ENCODE measurements at regions not wholly inside any gene's neighbourhood (a gene's known extent, or its start where the extent isn't known, plus 50 kb on each side); places are given as distances from the start of the nearest gene placed in this dataset.

DNA sequence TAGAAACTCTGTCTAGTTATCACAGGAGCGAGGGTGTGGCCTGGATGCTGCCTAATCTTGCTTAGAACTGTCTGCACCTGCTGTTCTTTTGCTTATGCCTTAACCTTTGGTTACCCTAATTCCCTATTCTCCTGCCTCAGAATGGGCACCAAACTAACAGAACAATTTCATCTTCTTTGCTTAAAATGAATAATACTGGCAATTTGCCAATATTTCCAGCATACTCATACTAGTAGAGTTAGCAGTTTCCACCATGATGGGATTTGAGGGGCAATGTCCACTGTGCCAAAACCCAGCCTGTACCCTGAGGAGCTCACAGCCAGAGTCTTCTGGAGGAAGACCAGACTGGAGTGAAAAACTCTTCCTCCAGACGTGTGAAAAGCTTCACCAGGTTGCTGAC, 136.4 kb downstream of the RPS29 start:
- TF ChIP-seq, protein P1, sequence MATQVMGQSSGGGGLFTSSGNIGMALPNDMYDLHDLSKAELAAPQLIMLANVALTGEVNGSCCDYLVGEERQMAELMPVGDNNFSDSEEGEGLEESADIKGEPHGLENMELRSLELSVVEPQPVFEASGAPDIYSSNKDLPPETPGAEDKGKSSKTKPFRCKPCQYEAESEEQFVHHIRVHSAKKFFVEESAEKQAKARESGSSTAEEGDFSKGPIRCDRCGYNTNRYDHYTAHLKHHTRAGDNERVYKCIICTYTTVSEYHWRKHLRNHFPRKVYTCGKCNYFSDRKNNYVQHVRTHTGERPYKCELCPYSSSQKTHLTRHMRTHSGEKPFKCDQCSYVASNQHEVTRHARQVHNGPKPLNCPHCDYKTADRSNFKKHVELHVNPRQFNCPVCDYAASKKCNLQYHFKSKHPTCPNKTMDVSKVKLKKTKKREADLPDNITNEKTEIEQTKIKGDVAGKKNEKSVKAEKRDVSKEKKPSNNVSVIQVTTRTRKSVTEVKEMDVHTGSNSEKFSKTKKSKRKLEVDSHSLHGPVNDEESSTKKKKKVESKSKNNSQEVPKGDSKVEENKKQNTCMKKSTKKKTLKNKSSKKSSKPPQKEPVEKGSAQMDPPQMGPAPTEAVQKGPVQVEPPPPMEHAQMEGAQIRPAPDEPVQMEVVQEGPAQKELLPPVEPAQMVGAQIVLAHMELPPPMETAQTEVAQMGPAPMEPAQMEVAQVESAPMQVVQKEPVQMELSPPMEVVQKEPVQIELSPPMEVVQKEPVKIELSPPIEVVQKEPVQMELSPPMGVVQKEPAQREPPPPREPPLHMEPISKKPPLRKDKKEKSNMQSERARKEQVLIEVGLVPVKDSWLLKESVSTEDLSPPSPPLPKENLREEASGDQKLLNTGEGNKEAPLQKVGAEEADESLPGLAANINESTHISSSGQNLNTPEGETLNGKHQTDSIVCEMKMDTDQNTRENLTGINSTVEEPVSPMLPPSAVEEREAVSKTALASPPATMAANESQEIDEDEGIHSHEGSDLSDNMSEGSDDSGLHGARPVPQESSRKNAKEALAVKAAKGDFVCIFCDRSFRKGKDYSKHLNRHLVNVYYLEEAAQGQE (IDR thresholded peaks at IDR 0.05; ENCODE audit: low read depth, low read length) = no peak
- TF ChIP-seq CHD2 (IDR thresholded peaks at IDR 0.05; ENCODE audit: low read length, partially characterized antibody) (no peak), TEAD4 (IDR thresholded peaks at IDR 0.05; ENCODE audit: borderline replicate concordance, insufficient read depth) (no peak), GATA2 (CRISPR knock-in tag; IDR thresholded peaks at IDR 0.05) (no peak), FOSL2 (IDR thresholded peaks at IDR 0.05; ENCODE audit: borderline replicate concordance, low read depth) (no peak), POLR2AphosphoS5 (IDR thresholded peaks at IDR 0.05; ENCODE audit: low read depth, low read length) (no peak), NRF1 (IDR thresholded peaks at IDR 0.05; ENCODE audit: low read depth, low read length) (no peak), SIN3A (IDR thresholded peaks at IDR 0.05; ENCODE audit: borderline replicate concordance, low read depth, low read length) (no peak), NFIC (IDR thresholded peaks at IDR 0.05; ENCODE audit: borderline replicate concordance) (no peak), GABPA (IDR thresholded peaks at IDR 0.05; ENCODE audit: low read depth) (no peak)
- TF ChIP-seq, protein P2, sequence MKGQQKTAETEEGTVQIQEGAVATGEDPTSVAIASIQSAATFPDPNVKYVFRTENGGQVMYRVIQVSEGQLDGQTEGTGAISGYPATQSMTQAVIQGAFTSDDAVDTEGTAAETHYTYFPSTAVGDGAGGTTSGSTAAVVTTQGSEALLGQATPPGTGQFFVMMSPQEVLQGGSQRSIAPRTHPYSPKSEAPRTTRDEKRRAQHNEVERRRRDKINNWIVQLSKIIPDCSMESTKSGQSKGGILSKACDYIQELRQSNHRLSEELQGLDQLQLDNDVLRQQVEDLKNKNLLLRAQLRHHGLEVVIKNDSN (IDR thresholded peaks at IDR 0.05; ENCODE audit: borderline replicate concordance, low read depth) = no peak
- TF ChIP-seq, protein P3, sequence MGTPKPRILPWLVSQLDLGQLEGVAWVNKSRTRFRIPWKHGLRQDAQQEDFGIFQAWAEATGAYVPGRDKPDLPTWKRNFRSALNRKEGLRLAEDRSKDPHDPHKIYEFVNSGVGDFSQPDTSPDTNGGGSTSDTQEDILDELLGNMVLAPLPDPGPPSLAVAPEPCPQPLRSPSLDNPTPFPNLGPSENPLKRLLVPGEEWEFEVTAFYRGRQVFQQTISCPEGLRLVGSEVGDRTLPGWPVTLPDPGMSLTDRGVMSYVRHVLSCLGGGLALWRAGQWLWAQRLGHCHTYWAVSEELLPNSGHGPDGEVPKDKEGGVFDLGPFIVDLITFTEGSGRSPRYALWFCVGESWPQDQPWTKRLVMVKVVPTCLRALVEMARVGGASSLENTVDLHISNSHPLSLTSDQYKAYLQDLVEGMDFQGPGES (IDR thresholded peaks at IDR 0.05; ENCODE audit: low read depth, low read length) = no peak
- TF ChIP-seq, protein P4, sequence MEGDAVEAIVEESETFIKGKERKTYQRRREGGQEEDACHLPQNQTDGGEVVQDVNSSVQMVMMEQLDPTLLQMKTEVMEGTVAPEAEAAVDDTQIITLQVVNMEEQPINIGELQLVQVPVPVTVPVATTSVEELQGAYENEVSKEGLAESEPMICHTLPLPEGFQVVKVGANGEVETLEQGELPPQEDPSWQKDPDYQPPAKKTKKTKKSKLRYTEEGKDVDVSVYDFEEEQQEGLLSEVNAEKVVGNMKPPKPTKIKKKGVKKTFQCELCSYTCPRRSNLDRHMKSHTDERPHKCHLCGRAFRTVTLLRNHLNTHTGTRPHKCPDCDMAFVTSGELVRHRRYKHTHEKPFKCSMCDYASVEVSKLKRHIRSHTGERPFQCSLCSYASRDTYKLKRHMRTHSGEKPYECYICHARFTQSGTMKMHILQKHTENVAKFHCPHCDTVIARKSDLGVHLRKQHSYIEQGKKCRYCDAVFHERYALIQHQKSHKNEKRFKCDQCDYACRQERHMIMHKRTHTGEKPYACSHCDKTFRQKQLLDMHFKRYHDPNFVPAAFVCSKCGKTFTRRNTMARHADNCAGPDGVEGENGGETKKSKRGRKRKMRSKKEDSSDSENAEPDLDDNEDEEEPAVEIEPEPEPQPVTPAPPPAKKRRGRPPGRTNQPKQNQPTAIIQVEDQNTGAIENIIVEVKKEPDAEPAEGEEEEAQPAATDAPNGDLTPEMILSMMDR (IDR thresholded peaks at IDR 0.05) = no peak
- no peak overlapping the region for H3K4me3 ChIP-seq (ENCODE audit: low read depth in 2 of 2, low read length in 1 of 2)
- no peak overlapping the region for H2AFZ ChIP-seq (ENCODE audit: low read depth)
- H3K9me2 ChIP-seq = no peaks in the 10 kb centered on the region
- H3K9me3 ChIP-seq = no peaks in the 10 kb centered on the region
- no peak for DNase-seq
- no peak overlapping the region for H3K9ac ChIP-seq
- no peaks in the 10 kb centered on the region for H4K20me1 ChIP-seq (ENCODE audit: insufficient read depth)
- ChIA-PET POLR2A (no interaction called here), CTCF (interaction anchor here (3.0 to 9.6 kb wide), 2 partner anchors 11 to 48 kb away, joined by 8 to 80 read pairs; no protein-coding TSS in a partner anchor)
- H3K27ac ChIP-seq (ENCODE audit: low read depth in 2 of 2, low read length in 1 of 2) = no peak overlapping the region
- 20% methylated on average over 2 of the region's 2 CpGs for WGBS (ENCODE audit: low lambda C conversion rate)
- H3K36me3 ChIP-seq (replicated peaks in 1 of 2; ENCODE audit: control insufficient read depth in 1 of 2, insufficient read depth in 2 of 2, low read length in 1 of 2) = no peaks in the 10 kb centered on the region
- peaks cover 0 to 4% of the 10 kb centered on the region in 2 experiments; a peak in 1 of 4 replicates for H3K4me1 ChIP-seq (ENCODE audit: control insufficient read depth in 1 of 2, insufficient read depth in 2 of 2, low read depth in 1 of 2, low read length in 1 of 2)
- no peak overlapping the region for H3K4me2 ChIP-seq
- no peaks in the 10 kb centered on the region for H3K79me2 ChIP-seq (ENCODE audit: insufficient read depth)
- H3K27me3 ChIP-seq (ENCODE audit: insufficient read depth) = no peaks in the 10 kb centered on the region
- H3F3A ChIP-seq (replicated peaks; ENCODE audit: insufficient read depth) = no peaks in the 10 kb centered on the region

Data from SK-N-SH (cell line).